ENCODE measurements at regions not wholly inside any gene's neighbourhood (a gene's known extent, or its start where the extent isn't known, plus 50 kb on each side); places are given as distances from the start of the nearest gene placed in this dataset.

- TF ChIP-seq, protein P1, sequence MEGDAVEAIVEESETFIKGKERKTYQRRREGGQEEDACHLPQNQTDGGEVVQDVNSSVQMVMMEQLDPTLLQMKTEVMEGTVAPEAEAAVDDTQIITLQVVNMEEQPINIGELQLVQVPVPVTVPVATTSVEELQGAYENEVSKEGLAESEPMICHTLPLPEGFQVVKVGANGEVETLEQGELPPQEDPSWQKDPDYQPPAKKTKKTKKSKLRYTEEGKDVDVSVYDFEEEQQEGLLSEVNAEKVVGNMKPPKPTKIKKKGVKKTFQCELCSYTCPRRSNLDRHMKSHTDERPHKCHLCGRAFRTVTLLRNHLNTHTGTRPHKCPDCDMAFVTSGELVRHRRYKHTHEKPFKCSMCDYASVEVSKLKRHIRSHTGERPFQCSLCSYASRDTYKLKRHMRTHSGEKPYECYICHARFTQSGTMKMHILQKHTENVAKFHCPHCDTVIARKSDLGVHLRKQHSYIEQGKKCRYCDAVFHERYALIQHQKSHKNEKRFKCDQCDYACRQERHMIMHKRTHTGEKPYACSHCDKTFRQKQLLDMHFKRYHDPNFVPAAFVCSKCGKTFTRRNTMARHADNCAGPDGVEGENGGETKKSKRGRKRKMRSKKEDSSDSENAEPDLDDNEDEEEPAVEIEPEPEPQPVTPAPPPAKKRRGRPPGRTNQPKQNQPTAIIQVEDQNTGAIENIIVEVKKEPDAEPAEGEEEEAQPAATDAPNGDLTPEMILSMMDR (conservative IDR thresholded peaks at IDR 0.05) = no peak
- TF ChIP-seq ZFX (IDR thresholded peaks at IDR 0.05) = no peak
Observed at GRCh38 chr6:169038691-169039090, 215.0 kb downstream of the THBS2 start.
